GM23338 (cell line): ENCODE measurements at regions not wholly inside any gene's neighbourhood (a gene's known extent, or its start where the extent isn't known, plus 50 kb on each side); places are given as distances from the start of the nearest gene placed in this dataset.

Experiments
- ATAC-seq: fragments of 200-7000 bp; cut with Tn5 transposase; 3 replicates; pipeline ENCODE4 v1.9.1; 2020
- DNase-seq: peaks from one replicate; pipeline ENCODE4 v3.0.0-alpha.2; 2015; ENCODE audit warnings: low spot score
- H2AFZ ChIP-seq: fragments of 200-600 bp; sonication (generic); 2 replicates; pipeline ENCODE4 v1.8.0; 2016; ENCODE audit warnings: antibody characterized with exemption, mild to moderate bottlenecking, moderate library complexity
- H3F3A ChIP-seq: fragments of 200-600 bp; sonication (generic); replicated peaks from 2 replicates; pipeline ENCODE4 v1.8.0; 2017; ENCODE audit warnings: antibody characterized with exemption, mixed run types, low read depth
- H3K27ac ChIP-seq: fragments of 200-600 bp; sonication (generic); 2 replicates; pipeline ENCODE4 v1.6.1; 2016; ENCODE audit warnings: low read depth
- H3K27me3 ChIP-seq: fragments of 200-600 bp; sonication (generic); 2 replicates; pipeline ENCODE4 v1.8.0; 2016; ENCODE audit warnings: mild to moderate bottlenecking, mixed run types, moderate library complexity; ENCODE audit not compliant: insufficient read depth
- H3K36me3 ChIP-seq: fragments of 200-600 bp; sonication (generic); 2 replicates; pipeline ENCODE4 v1.8.0; 2016; ENCODE audit warnings: mild to moderate bottlenecking; ENCODE audit not compliant: insufficient read depth
- H3K4me1 ChIP-seq: fragments of 200-600 bp; sonication (generic); 2 replicates; pipeline ENCODE4 v1.8.0; 2016; ENCODE audit warnings: mild to moderate bottlenecking, moderate library complexity; ENCODE audit not compliant: insufficient read depth
- H3K4me2 ChIP-seq: fragments of 200-600 bp; sonication (generic); 2 replicates; pipeline ENCODE4 v1.7.1; 2017; ENCODE audit warnings: mixed run types
- H3K4me3 ChIP-seq: fragments of 200-600 bp; sonication (generic); 2 replicates; pipeline ENCODE4 v1.6.1; 2016; ENCODE audit warnings: mixed run types
- H3K79me2 ChIP-seq: fragments of 200-600 bp; sonication (generic); replicated peaks from 2 replicates; pipeline ENCODE4 v1.8.0; 2017; ENCODE audit warnings: mild to moderate bottlenecking; ENCODE audit not compliant: insufficient read depth
- H3K9me2 ChIP-seq: fragments of 200-600 bp; sonication (generic); 2 replicates; pipeline ENCODE4 v1.8.0; 2017; ENCODE audit not compliant: insufficient read depth
- H4K20me1 ChIP-seq: fragments of 200-600 bp; sonication (generic); replicated peaks from 2 replicates; pipeline ENCODE4 v1.8.0; 2017; ENCODE audit warnings: mild to moderate bottlenecking; ENCODE audit not compliant: insufficient read depth
- H3K27ac Mint-ChIP-seq: 2 replicates; pipeline ENCODE4 v1.8.0; 2020; ENCODE audit warnings: inconsistent platforms, mild to moderate bottlenecking, moderate library complexity, mixed read lengths
- H3K27me3 Mint-ChIP-seq: 3 replicates; pipeline ENCODE4 v1.8.0; 2022; ENCODE audit warnings: low read depth, mild to moderate bottlenecking, moderate library complexity, mixed read lengths, inconsistent platforms; ENCODE audit not compliant: insufficient read depth, poor library complexity
- H3K36me3 Mint-ChIP-seq: 3 replicates; pipeline ENCODE4 v1.8.0; 2021; ENCODE audit warnings: low read depth, mild to moderate bottlenecking, inconsistent platforms, moderate library complexity, mixed read lengths
- H3K4me1 Mint-ChIP-seq: 3 replicates; pipeline ENCODE4 v1.8.0; 2020; ENCODE audit warnings: mild to moderate bottlenecking, inconsistent platforms, mixed read lengths
- H3K4me3 Mint-ChIP-seq: 3 replicates; pipeline ENCODE4 v1.8.0; 2021; ENCODE audit warnings: moderate library complexity, mild to moderate bottlenecking, inconsistent platforms, mixed read lengths
- H3K9me3 Mint-ChIP-seq: 3 replicates; pipeline ENCODE4 v1.8.0; 2020; ENCODE audit warnings: moderate library complexity, mild to moderate bottlenecking, inconsistent platforms, mixed read lengths
- CREB1 ChIP-seq: fragments of 250-450 bp; sonication (Bioruptor Pico); IDR thresholded peaks from 2 replicates; pipeline ENCODE4 v1.5.0; 2020; ENCODE audit warnings: low read depth, mild to moderate bottlenecking, moderate library complexity
- CTCF ChIP-seq, 2 experiments: fragments of 200-600 bp in 1 of 2; sonication (generic) in 1 of 2; conservative IDR thresholded peaks; 2 replicates each; pipeline versions ENCODE4 v1.5.1 to v1.6.1; 2016 to 2017; ENCODE audit warnings: antibody characterized with exemption in 2 of 2, low read depth in 2 of 2, mild to moderate bottlenecking in 2 of 2, moderate library complexity in 1 of 2
- ETS1 ChIP-seq: IDR thresholded peaks from 2 replicates; pipeline ENCODE4 v1.6.1; 2016; ENCODE audit warnings: antibody characterized with exemption
- EZH2 ChIP-seq: fragments of 200-600 bp; sonication (generic); IDR thresholded peaks from one replicate; pipeline ENCODE4 v1.8.0; 2017; ENCODE audit warnings: antibody characterized with exemption, mild to moderate bottlenecking, low read depth; ENCODE audit not compliant: unreplicated experiment
- EZH2phosphoT487 ChIP-seq: fragments of 200-600 bp; sonication (generic); IDR thresholded peaks from one replicate; pipeline ENCODE4 v1.8.1; 2018; ENCODE audit warnings: antibody characterized with exemption; ENCODE audit not compliant: unreplicated experiment
- JUNB ChIP-seq: IDR thresholded peaks from one replicate; pipeline ENCODE4 v1.6.1; 2016; ENCODE audit warnings: antibody characterized with exemption; ENCODE audit not compliant: unreplicated experiment
- NANOG ChIP-seq: IDR thresholded peaks from 2 replicates; pipeline ENCODE4 v1.6.1; 2016; ENCODE audit warnings: antibody characterized with exemption, borderline replicate concordance
- POLR2AphosphoS5 ChIP-seq: IDR thresholded peaks from 2 replicates; pipeline ENCODE4 v1.6.1; 2016; ENCODE audit warnings: antibody characterized with exemption, low read depth
- REST ChIP-seq: IDR thresholded peaks from one replicate; pipeline ENCODE4 v1.6.1; 2018; ENCODE audit warnings: antibody characterized with exemption; ENCODE audit not compliant: unreplicated experiment
- STAT1 ChIP-seq: IDR thresholded peaks from one replicate; pipeline ENCODE4 v1.6.1; 2016; ENCODE audit warnings: antibody characterized with exemption; ENCODE audit not compliant: unreplicated experiment
- ZNF114 ChIP-seq: fragments of 250-450 bp; sonication (Bioruptor Pico); IDR thresholded peaks from 2 replicates; pipeline ENCODE4 v1.5.0; 2020; ENCODE audit warnings: mild to moderate bottlenecking, moderate library complexity
- ZNF331 ChIP-seq: fragments of 250-450 bp; sonication (Bioruptor Pico); IDR thresholded peaks from 2 replicates; pipeline ENCODE4 v1.5.0; 2020; ENCODE audit warnings: low read depth, mild to moderate bottlenecking, moderate library complexity

- TF ChIP-seq CTCF (conservative IDR thresholded peaks at IDR 0.05; ENCODE audit: low read depth in 2 of 2) (no peak), POLR2AphosphoS5 (no peak), REST (no peak), CREB1 (CRISPR knock-in tag) (no peak), ETS1 (no peak), EZH2 (no peak), ZNF331 (CRISPR knock-in tag) (no peak), JUNB (no peak)
Measured at GRCh38 chr5:110841137-110841536, 102.3 kb downstream of the SLC25A46 start (continued).

- no peaks in the 10 kb centered on the region for H3K79me2 ChIP-seq
- H3K4me2 ChIP-seq, result no peak overlapping the region
- Mint-ChIP-seq H3K4me3 (no peak overlapping the region), H3K4me1 (no peaks in the 10 kb centered on the region), H3K36me3 (no peaks in the 10 kb centered on the region), H3K9me3 (no peaks in the 10 kb centered on the region), H3K27ac (no peak overlapping the region), H3K27me3 (peaks cover 6% of the 10 kb centered on the region)
- H3K36me3 ChIP-seq, result no peaks in the 10 kb centered on the region
- DNase-seq (no peak), ATAC-seq (no peak)
- no peaks in the 10 kb centered on the region for H4K20me1 ChIP-seq
- no peak overlapping the region for H2AFZ ChIP-seq
- H3K9me2 ChIP-seq, result no peaks in the 10 kb centered on the region
- H3K27ac ChIP-seq, result no peak overlapping the region
- no peaks in the 10 kb centered on the region for H3K4me1 ChIP-seq
- H3K27me3 ChIP-seq, result no peaks in the 10 kb centered on the region
- H3K4me3 ChIP-seq, result no peak overlapping the region
- no peaks in the 10 kb centered on the region for H3F3A ChIP-seq
- TF ChIP-seq ZNF331 (CRISPR knock-in tag), result no peak
- TF ChIP-seq NANOG, result no peak
- no peak for TF ChIP-seq REST
- no peak for TF ChIP-seq JUNB
- TF ChIP-seq ETS1, result no peak
- no peak for TF ChIP-seq CTCF (conservative IDR thresholded peaks at IDR 0.05; ENCODE audit: low read depth in 2 of 2)
- no peak for TF ChIP-seq EZH2
- no peak for TF ChIP-seq CREB1 (CRISPR knock-in tag)
- TF ChIP-seq STAT1, result no peak
- TF ChIP-seq EZH2phosphoT487, result no peak
- TF ChIP-seq ZNF114 (CRISPR knock-in tag), result no peak
Measured at GRCh38 chr5:110842948-110843347, 104.1 kb downstream of the SLC25A46 start.
